ENCODE measurements at regions not wholly inside any gene's neighbourhood (a gene's known extent, or its start where the extent isn't known, plus 50 kb on each side); places are given as distances from the start of the nearest gene placed in this dataset.

- TF ChIP-seq ZNF644 (CRISPR knock-in tag; IDR thresholded peaks at IDR 0.05; ENCODE audit: low read depth) (no peak), TCF7L2 (IDR thresholded peaks at IDR 0.05; ENCODE audit: low read depth, low read length) (no peak), AGO1 (IDR thresholded peaks at IDR 0.05; ENCODE audit: low read depth, low read length, poor library complexity, severe bottlenecking) (no peak), POLR2A (IDR thresholded peaks at IDR 0.05; ENCODE audit: insufficient read depth in 1 of 2, low read depth in 2 of 2, low read length in 2 of 2) (no peak), CCDC6 (CRISPR knock-in tag; IDR thresholded peaks at IDR 0.05) (no peak), CTCF (CRISPR knock-in tag; IDR thresholded peaks at IDR 0.05) (no peak), CREM (IDR thresholded peaks at IDR 0.05) (no peak), CREM (CRISPR knock-in tag; IDR thresholded peaks at IDR 0.05) (no peak), ZSCAN25 (CRISPR knock-in tag; IDR thresholded peaks at IDR 0.05) (no peak), ZNF24 (IDR thresholded peaks at IDR 0.05) (no peak), AGO2 (optimal IDR thresholded peaks at IDR 0.05; ENCODE audit: low read depth, low read length) (no peak)
Observed at GRCh38 chr5:125002727-125003598, 256.5 kb upstream of the ZNF608 start.

All from HepG2 (cell line).